ENCODE measurements at regions not wholly inside any gene's neighbourhood (a gene's known extent, or its start where the extent isn't known, plus 50 kb on each side); places are given as distances from the start of the nearest gene placed in this dataset.

- ATAC-seq: no peak
- TF ChIP-seq ELF1 (IDR thresholded peaks at IDR 0.05; ENCODE audit: borderline replicate concordance, low read depth): no peak
- TF ChIP-seq ZFX (IDR thresholded peaks at IDR 0.05): no peak
- TF ChIP-seq, protein P1, sequence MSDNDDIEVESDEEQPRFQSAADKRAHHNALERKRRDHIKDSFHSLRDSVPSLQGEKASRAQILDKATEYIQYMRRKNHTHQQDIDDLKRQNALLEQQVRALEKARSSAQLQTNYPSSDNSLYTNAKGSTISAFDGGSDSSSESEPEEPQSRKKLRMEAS (IDR thresholded peaks at IDR 0.05): no peak
- no peak for TF ChIP-seq FOSL1 (IDR thresholded peaks at IDR 0.05; ENCODE audit: low read depth)
- TF ChIP-seq TCF7L2 (IDR thresholded peaks at IDR 0.05; ENCODE audit: borderline replicate concordance, extremely low read depth, insufficient read depth, insufficient read length): no peak
- TF ChIP-seq SRF (IDR thresholded peaks at IDR 0.05; ENCODE audit: low read depth): no peak
- TF ChIP-seq SP1 (IDR thresholded peaks at IDR 0.05; ENCODE audit: low read depth): no peak
- no peak for TF ChIP-seq CEBPB (IDR thresholded peaks at IDR 0.05; ENCODE audit: low read depth)
- TF ChIP-seq, protein P2, sequence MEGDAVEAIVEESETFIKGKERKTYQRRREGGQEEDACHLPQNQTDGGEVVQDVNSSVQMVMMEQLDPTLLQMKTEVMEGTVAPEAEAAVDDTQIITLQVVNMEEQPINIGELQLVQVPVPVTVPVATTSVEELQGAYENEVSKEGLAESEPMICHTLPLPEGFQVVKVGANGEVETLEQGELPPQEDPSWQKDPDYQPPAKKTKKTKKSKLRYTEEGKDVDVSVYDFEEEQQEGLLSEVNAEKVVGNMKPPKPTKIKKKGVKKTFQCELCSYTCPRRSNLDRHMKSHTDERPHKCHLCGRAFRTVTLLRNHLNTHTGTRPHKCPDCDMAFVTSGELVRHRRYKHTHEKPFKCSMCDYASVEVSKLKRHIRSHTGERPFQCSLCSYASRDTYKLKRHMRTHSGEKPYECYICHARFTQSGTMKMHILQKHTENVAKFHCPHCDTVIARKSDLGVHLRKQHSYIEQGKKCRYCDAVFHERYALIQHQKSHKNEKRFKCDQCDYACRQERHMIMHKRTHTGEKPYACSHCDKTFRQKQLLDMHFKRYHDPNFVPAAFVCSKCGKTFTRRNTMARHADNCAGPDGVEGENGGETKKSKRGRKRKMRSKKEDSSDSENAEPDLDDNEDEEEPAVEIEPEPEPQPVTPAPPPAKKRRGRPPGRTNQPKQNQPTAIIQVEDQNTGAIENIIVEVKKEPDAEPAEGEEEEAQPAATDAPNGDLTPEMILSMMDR (IDR thresholded peaks at IDR 0.05 in 2 of 3, conservative IDR thresholded peaks at IDR 0.05 in 1 of 3; ENCODE audit: borderline replicate concordance in 1 of 3, insufficient read depth in 1 of 3, low read depth in 2 of 3, low read length in 2 of 3): no peak
- no peak for TF ChIP-seq SIN3A (IDR thresholded peaks at IDR 0.05; ENCODE audit: low read depth)
- TF ChIP-seq CBX3 (IDR thresholded peaks at IDR 0.05; ENCODE audit: low read depth): no peak
- no peak for TF ChIP-seq EZH2 (IDR thresholded peaks at IDR 0.05)
- TF ChIP-seq, protein P3, sequence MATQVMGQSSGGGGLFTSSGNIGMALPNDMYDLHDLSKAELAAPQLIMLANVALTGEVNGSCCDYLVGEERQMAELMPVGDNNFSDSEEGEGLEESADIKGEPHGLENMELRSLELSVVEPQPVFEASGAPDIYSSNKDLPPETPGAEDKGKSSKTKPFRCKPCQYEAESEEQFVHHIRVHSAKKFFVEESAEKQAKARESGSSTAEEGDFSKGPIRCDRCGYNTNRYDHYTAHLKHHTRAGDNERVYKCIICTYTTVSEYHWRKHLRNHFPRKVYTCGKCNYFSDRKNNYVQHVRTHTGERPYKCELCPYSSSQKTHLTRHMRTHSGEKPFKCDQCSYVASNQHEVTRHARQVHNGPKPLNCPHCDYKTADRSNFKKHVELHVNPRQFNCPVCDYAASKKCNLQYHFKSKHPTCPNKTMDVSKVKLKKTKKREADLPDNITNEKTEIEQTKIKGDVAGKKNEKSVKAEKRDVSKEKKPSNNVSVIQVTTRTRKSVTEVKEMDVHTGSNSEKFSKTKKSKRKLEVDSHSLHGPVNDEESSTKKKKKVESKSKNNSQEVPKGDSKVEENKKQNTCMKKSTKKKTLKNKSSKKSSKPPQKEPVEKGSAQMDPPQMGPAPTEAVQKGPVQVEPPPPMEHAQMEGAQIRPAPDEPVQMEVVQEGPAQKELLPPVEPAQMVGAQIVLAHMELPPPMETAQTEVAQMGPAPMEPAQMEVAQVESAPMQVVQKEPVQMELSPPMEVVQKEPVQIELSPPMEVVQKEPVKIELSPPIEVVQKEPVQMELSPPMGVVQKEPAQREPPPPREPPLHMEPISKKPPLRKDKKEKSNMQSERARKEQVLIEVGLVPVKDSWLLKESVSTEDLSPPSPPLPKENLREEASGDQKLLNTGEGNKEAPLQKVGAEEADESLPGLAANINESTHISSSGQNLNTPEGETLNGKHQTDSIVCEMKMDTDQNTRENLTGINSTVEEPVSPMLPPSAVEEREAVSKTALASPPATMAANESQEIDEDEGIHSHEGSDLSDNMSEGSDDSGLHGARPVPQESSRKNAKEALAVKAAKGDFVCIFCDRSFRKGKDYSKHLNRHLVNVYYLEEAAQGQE (IDR thresholded peaks at IDR 0.05; ENCODE audit: low read depth): no peak
- TF ChIP-seq POLR2A (IDR thresholded peaks at IDR 0.05; ENCODE audit: borderline replicate concordance, extremely low read depth, insufficient read depth, insufficient read length): no peak
- Histone ChIP-seq H3K4me2 (ENCODE audit: low read length) (no peak overlapping the region), H3K36me3 (ENCODE audit: control insufficient read depth in 1 of 2, insufficient read depth in 2 of 2, low read length in 2 of 2) (no peaks in the 10 kb centered on the region), H3K79me2 (ENCODE audit: insufficient read depth, low read length) (no peaks in the 10 kb centered on the region), H3K9me3 (ENCODE audit: control insufficient read depth in 1 of 2, insufficient read depth in 1 of 2, low read depth in 1 of 2, low read length in 2 of 2) (no peaks in the 10 kb centered on the region; a peak in 2 of 4 replicates), H3K9ac (ENCODE audit: low read length) (no peak overlapping the region), H2AFZ (ENCODE audit: low read depth, low read length, poor library complexity, severe bottlenecking) (no peak overlapping the region), H4K20me1 (ENCODE audit: insufficient read depth) (no peaks in the 10 kb centered on the region), H3K4me1 (ENCODE audit: control insufficient read depth in 1 of 2, insufficient read depth in 2 of 2, low read length in 2 of 2) (no peaks in the 10 kb centered on the region), H3K9me2 (ENCODE audit: insufficient read depth) (no peaks in the 10 kb centered on the region), H3K4me3 (replicated peaks in 1 of 2; ENCODE audit: low read depth in 1 of 2, low read length in 2 of 2) (no peak overlapping the region), H3K27ac (ENCODE audit: low read depth, low read length) (no peak overlapping the region), H3K27me3 (ENCODE audit: insufficient read depth, low read length) (no peaks in the 10 kb centered on the region)
- intact Hi-C loops (cut with micrococcal nuclease): no loop called here
- no TSS peak for BruUV-seq (replicated peaks)
- RAD21 ChIA-PET (ENCODE audit: low non-redundant PET in 1 of 2, low total read pairs in 2 of 2, uncharacterized antibody in 2 of 2, unreplicated experiment in 2 of 2): no interaction called here
- CTCF ChIA-PET: no interaction called here
- POLR2A ChIA-PET: no interaction called here
- no peak for DNase-seq (ENCODE audit: low read depth, low spot score)
These were observed 1354.0 kb upstream of the RAG2 start for GRCh38 chr11:37951996-37952395.
